CD8-positive, alpha-beta memory T cell (primary cell): ENCODE measurements at regions not wholly inside any gene's neighbourhood (a gene's known extent, or its start where the extent isn't known, plus 50 kb on each side); places are given as distances from the start of the nearest gene placed in this dataset.

Experiments
- CTCF ChIA-PET: fragments of 350-600 bp; sonication (Branson Sonifier 250); formaldehyde crosslinking; loops from one replicate; lab custom pipeline; 2021; ENCODE audit warnings: antibody characterized with exemption; lab: Charles Lee
- POLR2A ChIA-PET: fragments of 350-600 bp; sonication (Branson Sonifier 250); formaldehyde crosslinking; loops from one replicate; lab custom pipeline; 2021; ENCODE audit warnings: antibody characterized with exemption; lab: Charles Lee
- DNase-seq, 5 donors: peaks; one replicate each; pipeline versions ENCODE4 v3.0.0 to v3.0.0-alpha.2; 2020 to 2022; ENCODE audit warnings: mixed read lengths in 1 of 5
- H3K27ac ChIP-seq: one replicate; pipeline ENCODE4 v1.7.0; 2013; ENCODE audit warnings: low read depth, mild to moderate bottlenecking, low read length, moderate library complexity
- H3K27me3 ChIP-seq: 2 replicates; pipeline ENCODE4 v1.7.0; 2013; ENCODE audit warnings: low read length, mild to moderate bottlenecking; ENCODE audit not compliant: insufficient read depth, poor library complexity, severe bottlenecking
- H3K36me3 ChIP-seq: 2 replicates; pipeline ENCODE4 v1.7.0; 2013; ENCODE audit warnings: mild to moderate bottlenecking, low read length, moderate library complexity; ENCODE audit not compliant: insufficient read depth
- H3K4me1 ChIP-seq: 2 replicates; pipeline ENCODE4 v1.7.0; 2013; ENCODE audit warnings: mild to moderate bottlenecking, low read length, moderate library complexity; ENCODE audit not compliant: insufficient read depth
- H3K4me3 ChIP-seq: 2 replicates; pipeline ENCODE4 v1.7.0; 2013; ENCODE audit warnings: mild to moderate bottlenecking, low read length
- H3K9me3 ChIP-seq: 2 replicates; pipeline ENCODE4 v1.7.0; 2013; ENCODE audit warnings: mild to moderate bottlenecking, low read length
- H3K27ac Mint-ChIP-seq, 8 donors: one replicate each; pipeline ENCODE4 v1.8.0; 2020 to 2021; ENCODE audit warnings: mixed read lengths in 8 of 8, mild to moderate bottlenecking in 6 of 8, inconsistent platforms in 3 of 8, moderate library complexity in 3 of 8
- H3K27me3 Mint-ChIP-seq, 2 donors: one replicate each; pipeline ENCODE4 v1.8.0; 2020 to 2021; ENCODE audit warnings: mixed read lengths in 2 of 2, mild to moderate bottlenecking in 1 of 2, moderate library complexity in 1 of 2
- H3K36me3 Mint-ChIP-seq, 3 donors: one replicate each; pipeline ENCODE4 v1.8.0; 2020 to 2021; ENCODE audit warnings: mixed read lengths in 3 of 3, inconsistent platforms in 1 of 3, mild to moderate bottlenecking in 1 of 3
- H3K4me1 Mint-ChIP-seq, 3 donors: one replicate each; pipeline ENCODE4 v1.8.0; 2020 to 2021; ENCODE audit warnings: mixed read lengths in 3 of 3, inconsistent platforms in 1 of 3, mild to moderate bottlenecking in 1 of 3
- H3K4me3 Mint-ChIP-seq, 7 donors: one replicate each; pipeline ENCODE4 v1.8.0; 2020 to 2021; ENCODE audit warnings: mixed read lengths in 7 of 7, mild to moderate bottlenecking in 6 of 7, moderate library complexity in 4 of 7, inconsistent platforms in 2 of 7
- H3K9me3 Mint-ChIP-seq, 5 donors: one replicate each; pipeline ENCODE4 v1.8.0; 2020 to 2022; ENCODE audit warnings: mixed read lengths in 5 of 5, mild to moderate bottlenecking in 3 of 5, moderate library complexity in 2 of 5, inconsistent platforms in 1 of 5

DNA sequence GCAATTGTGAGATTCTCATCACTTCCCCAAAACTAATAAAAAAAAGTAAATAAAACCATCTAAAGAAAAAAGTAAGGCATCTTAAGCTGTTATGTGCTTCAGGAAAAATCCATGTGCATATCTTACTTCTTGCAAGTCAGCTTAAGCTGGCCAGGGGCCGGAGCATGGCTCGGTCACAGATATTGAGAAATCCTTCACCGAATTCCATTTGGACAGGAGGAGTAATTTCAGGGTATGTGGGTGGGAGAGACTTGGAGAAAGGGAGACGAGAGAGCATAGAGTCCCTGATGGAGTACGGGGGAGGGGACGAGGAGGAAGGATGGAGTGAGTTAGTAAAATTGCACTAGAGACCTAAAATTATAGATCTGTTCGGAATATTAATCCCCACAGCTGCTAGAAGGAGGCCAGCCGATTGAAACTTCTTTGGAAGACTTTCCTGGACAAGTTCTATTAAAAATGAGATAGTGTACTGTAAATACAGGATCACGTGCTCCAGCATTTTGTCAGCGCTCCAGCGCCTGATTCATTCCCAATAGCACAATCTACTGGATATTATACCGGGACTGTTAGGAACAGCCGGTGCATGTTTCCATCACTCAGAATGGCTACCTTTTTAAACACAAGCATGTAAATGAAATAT is 438.5 kb downstream of the ZNF516 start:
- no peak overlapping the region for H3K4me3 ChIP-seq
- POLR2A ChIA-PET: no interaction called here
- no peak overlapping the region for H3K27ac Mint-ChIP-seq
- peaks cover 0 to 13% (median 3%) of the 10 kb centered on the region in 5 donors for H3K9me3 Mint-ChIP-seq
- DNase-seq: no peak
- no peaks in the 10 kb centered on the region for H3K4me1 ChIP-seq
- no peaks in the 10 kb centered on the region for H3K9me3 ChIP-seq
- H3K4me3 Mint-ChIP-seq: no peak overlapping the region
- H3K27me3 ChIP-seq: no peaks in the 10 kb centered on the region
- no peaks in the 10 kb centered on the region for H3K36me3 ChIP-seq
- no peaks in the 10 kb centered on the region for H3K27me3 Mint-ChIP-seq
- H3K36me3 Mint-ChIP-seq: no peaks in the 10 kb centered on the region
- CTCF ChIA-PET: no interaction called here
- no peak overlapping the region for H3K27ac ChIP-seq
- H3K4me1 Mint-ChIP-seq: no peaks in the 10 kb centered on the region

DNA sequence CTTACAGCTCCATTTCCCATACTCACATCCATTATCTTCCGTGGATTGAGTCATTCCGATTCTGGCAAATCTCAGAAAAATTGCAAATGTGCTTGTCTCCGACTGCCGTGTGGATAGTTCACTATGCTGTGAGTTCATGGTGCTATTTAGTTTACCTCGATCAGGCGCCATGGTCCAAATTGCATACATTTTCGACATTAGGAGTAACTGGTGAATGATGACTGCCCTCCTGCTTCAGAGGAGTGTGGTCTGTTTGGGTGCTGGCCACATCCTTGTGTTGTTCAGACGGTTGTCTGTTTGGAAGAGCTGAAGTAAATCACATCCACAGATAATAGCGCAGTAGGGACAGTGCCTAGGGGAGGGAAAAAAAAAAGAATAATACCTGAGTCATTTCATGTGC is 439.5 kb downstream of the ZNF516 start:
- no peak overlapping the region for H3K4me3 ChIP-seq
- H3K36me3 ChIP-seq: no peaks in the 10 kb centered on the region
- no peaks in the 10 kb centered on the region for H3K36me3 Mint-ChIP-seq
- H3K27me3 Mint-ChIP-seq: no peaks in the 10 kb centered on the region
- POLR2A ChIA-PET: no interaction called here
- peak overlapping the region in 1 of 8 donors; percentile 14 for H3K27ac Mint-ChIP-seq
- no peaks in the 10 kb centered on the region for H3K27me3 ChIP-seq
- H3K4me3 Mint-ChIP-seq: no peak overlapping the region
- no peaks in the 10 kb centered on the region for H3K9me3 ChIP-seq
- DNase-seq: no peak
- H3K9me3 Mint-ChIP-seq: peaks cover 0 to 13% (median 3%) of the 10 kb centered on the region in 5 donors
- H3K27ac ChIP-seq: no peak overlapping the region
- no peaks in the 10 kb centered on the region for H3K4me1 ChIP-seq
- H3K4me1 Mint-ChIP-seq: no peaks in the 10 kb centered on the region
- CTCF ChIA-PET: no interaction called here

DNA sequence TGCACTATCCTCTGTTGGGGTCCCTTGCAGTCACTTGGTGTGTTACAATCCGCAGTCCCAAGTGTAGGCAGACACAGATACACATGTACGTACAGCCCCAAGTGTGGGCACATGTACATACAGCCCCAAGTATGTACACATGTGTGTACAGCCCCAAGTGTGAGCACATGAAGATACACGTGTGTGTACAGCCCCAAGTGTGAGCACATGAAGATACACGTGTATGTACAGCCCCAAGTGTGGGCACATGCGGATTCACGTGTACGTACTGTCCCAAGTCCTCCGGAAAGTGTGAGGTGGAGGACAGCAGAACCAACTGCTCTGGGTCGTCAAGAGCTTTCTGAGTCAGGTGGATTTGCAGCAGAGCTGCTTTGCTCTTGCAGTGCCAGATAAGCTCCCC is 440.0 kb downstream of the ZNF516 start:
- POLR2A ChIA-PET: no interaction called here
- no peaks in the 10 kb centered on the region for H3K36me3 ChIP-seq
- no peak overlapping the region for H3K27ac ChIP-seq
- peaks cover 0 to 13% (median 3%) of the 10 kb centered on the region in 5 donors for H3K9me3 Mint-ChIP-seq
- DNase-seq: no peak
- H3K4me1 ChIP-seq: no peaks in the 10 kb centered on the region
- CTCF ChIA-PET: no interaction called here
- H3K4me3 Mint-ChIP-seq: no peak overlapping the region
- H3K36me3 Mint-ChIP-seq: no peaks in the 10 kb centered on the region
- no peak overlapping the region for H3K27ac Mint-ChIP-seq
- H3K9me3 ChIP-seq: no peaks in the 10 kb centered on the region
- no peaks in the 10 kb centered on the region for H3K4me1 Mint-ChIP-seq
- no peaks in the 10 kb centered on the region for H3K27me3 ChIP-seq
- H3K4me3 ChIP-seq: no peak overlapping the region
- no peaks in the 10 kb centered on the region for H3K27me3 Mint-ChIP-seq

DNA sequence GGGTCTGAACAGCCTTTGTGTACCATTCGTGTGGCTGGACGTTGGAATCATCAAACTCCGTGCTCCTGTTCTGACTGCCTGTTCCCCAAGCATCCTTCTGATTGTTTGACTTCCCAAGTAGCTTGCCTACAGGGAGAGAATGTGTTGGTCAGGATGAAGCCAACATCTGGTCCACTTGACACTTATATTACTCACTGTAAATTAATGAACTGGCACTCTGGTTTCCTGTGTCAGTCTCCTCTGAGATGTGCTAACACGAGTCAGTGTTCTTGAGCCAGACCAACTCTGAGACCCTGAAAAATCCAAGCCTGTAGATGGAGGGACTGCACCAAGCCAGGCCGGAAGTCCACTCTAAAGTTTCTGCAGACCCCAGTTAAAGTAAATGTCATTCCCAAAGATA is 440.9 kb downstream of the ZNF516 start:
- Mint-ChIP-seq H3K27me3 (no peaks in the 10 kb centered on the region), H3K4me3 (no peak overlapping the region), H3K36me3 (no peaks in the 10 kb centered on the region), H3K27ac (no peak overlapping the region), H3K9me3 (peaks cover 0 to 13% (median 3%) of the 10 kb centered on the region in 5 donors), H3K4me1 (no peaks in the 10 kb centered on the region)
- no peak for DNase-seq
- no peaks in the 10 kb centered on the region for H3K36me3 ChIP-seq
- no peaks in the 10 kb centered on the region for H3K4me1 ChIP-seq
- ChIA-PET CTCF (no interaction called here), POLR2A (no interaction called here)
- H3K27ac ChIP-seq: no peak overlapping the region
- no peaks in the 10 kb centered on the region for H3K27me3 ChIP-seq
- H3K4me3 ChIP-seq: no peak overlapping the region
- no peaks in the 10 kb centered on the region for H3K9me3 ChIP-seq

DNA sequence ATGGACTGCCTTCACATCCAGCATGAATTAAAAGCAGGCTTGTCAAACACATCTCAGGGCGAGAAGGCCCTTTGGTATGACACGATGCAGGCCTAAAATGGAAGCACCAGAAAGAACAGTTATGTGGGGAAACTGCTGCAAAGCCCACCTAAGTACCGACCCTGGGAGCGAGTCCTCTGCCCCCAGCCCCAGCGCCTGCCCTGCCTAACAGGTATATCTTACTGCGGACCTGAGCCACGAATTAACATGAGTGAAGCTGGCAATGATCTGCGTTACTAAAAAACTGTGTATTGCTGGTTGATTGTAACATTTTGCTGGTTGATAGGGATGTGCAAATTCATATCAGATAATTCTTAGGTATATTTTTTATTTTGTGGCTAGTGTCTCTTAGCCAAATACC is 441.5 kb downstream of the ZNF516 start:
- no peak overlapping the region for H3K27ac Mint-ChIP-seq

DNA sequence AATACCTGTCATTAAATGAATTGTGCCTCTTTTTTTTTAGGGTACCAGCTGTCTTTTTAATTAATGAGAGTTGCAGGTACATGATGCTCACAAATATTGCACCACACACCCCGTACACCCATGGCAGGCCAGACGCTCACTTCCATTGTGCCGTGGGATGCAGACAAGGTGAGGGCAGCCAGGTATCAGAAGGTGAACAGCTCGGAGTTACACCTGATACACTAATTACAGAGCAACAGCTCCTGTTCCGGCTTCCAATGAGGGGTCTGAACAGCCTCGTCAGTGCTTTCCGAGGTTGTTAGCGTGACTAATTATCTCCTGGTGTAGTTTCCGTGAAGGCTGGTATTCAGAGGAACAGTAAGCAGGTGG is 442.8 kb downstream of the ZNF516 start:
- Mint-ChIP-seq H3K4me1 (no peaks in the 10 kb centered on the region), H3K4me3 (no peak overlapping the region)
- CTCF ChIA-PET: no interaction called here

More for the DNA sequence above, 441.5 kb downstream of the ZNF516 start:
- ChIA-PET POLR2A (no interaction called here), CTCF (no interaction called here)
- Histone ChIP-seq H3K27ac (no peak overlapping the region), H3K27me3 (no peaks in the 10 kb centered on the region), H3K36me3 (no peaks in the 10 kb centered on the region), H3K9me3 (no peaks in the 10 kb centered on the region), H3K4me3 (no peak overlapping the region), H3K4me1 (no peaks in the 10 kb centered on the region)
- Mint-ChIP-seq H3K4me3 (no peak overlapping the region), H3K4me1 (no peaks in the 10 kb centered on the region), H3K36me3 (no peaks in the 10 kb centered on the region), H3K27me3 (no peaks in the 10 kb centered on the region), H3K9me3 (peaks cover 0 to 13% (median 3%) of the 10 kb centered on the region in 5 donors)
- no peak for DNase-seq

DNA sequence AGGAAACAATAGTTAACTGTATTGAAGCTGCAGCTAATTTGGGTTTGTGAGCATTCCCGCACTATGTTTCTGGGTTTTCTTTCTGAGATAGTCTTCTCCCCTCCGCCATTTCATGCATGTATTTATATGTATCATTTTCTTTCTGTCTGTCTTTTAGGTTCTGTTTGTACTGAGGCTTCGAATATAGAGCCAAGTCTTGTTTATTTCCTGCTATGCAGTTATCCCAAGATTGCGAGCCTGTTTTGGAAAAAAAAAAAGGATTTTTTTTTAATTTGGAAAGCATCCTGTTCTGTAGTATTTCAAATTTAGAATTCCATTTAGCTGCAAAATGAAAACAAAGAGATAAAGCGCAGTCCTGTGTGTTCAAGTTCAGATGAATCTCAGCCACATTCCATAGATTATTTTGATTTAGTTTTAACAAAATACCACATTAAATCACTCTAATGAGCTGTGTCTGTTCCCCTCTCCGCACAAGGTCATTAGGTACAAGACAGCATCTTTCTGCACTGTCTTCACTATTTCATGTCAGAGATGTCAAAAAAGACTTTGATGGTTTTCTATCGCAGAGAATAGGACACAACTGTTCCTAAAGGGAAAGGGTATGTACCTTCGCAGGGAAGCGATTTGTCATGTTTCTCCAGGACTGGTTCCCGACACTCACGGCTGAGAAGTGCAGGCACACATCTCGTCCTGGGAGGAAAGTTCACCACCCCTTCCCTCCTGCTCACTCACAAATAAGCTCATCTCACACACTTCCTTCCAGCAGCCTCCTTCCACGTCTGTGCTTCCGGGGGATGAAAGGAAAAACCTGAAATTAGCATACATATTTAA is 443.4 kb downstream of the ZNF516 start:
- DNase-seq: no peak
- ChIA-PET POLR2A (no interaction called here), CTCF (no interaction called here)
- H3K4me3 Mint-ChIP-seq: no peak overlapping the region
- Histone ChIP-seq H3K27ac (no peak overlapping the region), H3K4me3 (no peak overlapping the region), H3K27me3 (no peaks in the 10 kb centered on the region), H3K36me3 (no peaks in the 10 kb centered on the region), H3K9me3 (no peaks in the 10 kb centered on the region), H3K4me1 (no peaks in the 10 kb centered on the region)
- no peak overlapping the region for H3K27ac Mint-ChIP-seq
- no peaks in the 10 kb centered on the region for H3K27me3 Mint-ChIP-seq
- no peaks in the 10 kb centered on the region for H3K36me3 Mint-ChIP-seq
- no peaks in the 10 kb centered on the region for H3K4me1 Mint-ChIP-seq
- H3K9me3 Mint-ChIP-seq: peaks cover 0 to 13% (median 3%) of the 10 kb centered on the region in 5 donors

More for the DNA sequence above, 442.8 kb downstream of the ZNF516 start:
- Histone ChIP-seq H3K4me3 (no peak overlapping the region), H3K36me3 (no peaks in the 10 kb centered on the region), H3K9me3 (no peaks in the 10 kb centered on the region), H3K4me1 (no peaks in the 10 kb centered on the region), H3K27me3 (no peaks in the 10 kb centered on the region), H3K27ac (no peak overlapping the region)
- Mint-ChIP-seq H3K27me3 (no peaks in the 10 kb centered on the region), H3K27ac (no peak overlapping the region), H3K36me3 (no peaks in the 10 kb centered on the region), H3K9me3 (peaks cover 0 to 13% (median 3%) of the 10 kb centered on the region in 5 donors)
- no peak for DNase-seq
- POLR2A ChIA-PET: no interaction called here

DNA sequence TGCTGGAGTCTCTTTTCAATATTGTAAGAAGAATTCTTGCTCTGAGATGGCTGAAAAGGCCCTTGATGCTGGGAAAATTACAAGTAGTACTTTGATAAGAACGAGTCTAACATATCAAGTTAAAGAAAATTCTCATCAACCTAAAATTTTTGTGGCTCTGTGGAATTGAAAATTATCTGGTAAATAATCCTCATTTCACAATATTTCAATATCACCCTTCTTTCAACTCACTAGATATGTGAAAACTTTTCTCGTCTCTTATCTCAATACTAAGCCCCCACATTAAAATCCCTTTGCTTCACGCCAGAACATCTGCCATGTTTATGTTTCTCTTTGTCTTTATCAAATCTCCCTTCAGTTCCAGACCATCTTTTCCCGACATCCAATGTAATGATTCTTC is 448.8 kb downstream of the ZNF516 start:
- H3K4me1 ChIP-seq: no peaks in the 10 kb centered on the region
- Mint-ChIP-seq H3K9me3 (peaks cover 0 to 5% (median 5%) of the 10 kb centered on the region in 5 donors), H3K36me3 (no peaks in the 10 kb centered on the region), H3K27me3 (no peaks in the 10 kb centered on the region), H3K4me1 (no peaks in the 10 kb centered on the region), H3K4me3 (no peak overlapping the region), H3K27ac (no peak overlapping the region)
- H3K4me3 ChIP-seq: no peak overlapping the region
- no peaks in the 10 kb centered on the region for H3K9me3 ChIP-seq
- H3K36me3 ChIP-seq: no peaks in the 10 kb centered on the region
- no peaks in the 10 kb centered on the region for H3K27me3 ChIP-seq
- ChIA-PET CTCF (no interaction called here), POLR2A (no interaction called here)
- DNase-seq: no peak
- no peak overlapping the region for H3K27ac ChIP-seq
